Karpas-422 (cell line): ENCODE measurements at regions not wholly inside any gene's neighbourhood (a gene's known extent, or its start where the extent isn't known, plus 50 kb on each side); places are given as distances from the start of the nearest gene placed in this dataset.

Experiments
- DNase-seq: peaks from one replicate; pipeline ENCODE4 v3.0.0-alpha.2; 2015
- H2AFZ ChIP-seq: fragments of 200-600 bp; sonication (generic); 2 replicates; pipeline ENCODE4 v1.6.1; 2014; ENCODE audit warnings: antibody characterized with exemption, low read length, mixed read lengths
- H3K27ac ChIP-seq: fragments of 200-600 bp; sonication (generic); 2 replicates; pipeline ENCODE4 v1.5.1; 2014; ENCODE audit warnings: mild to moderate bottlenecking, low read length, moderate library complexity
- H3K27me3 ChIP-seq: fragments of 200-600 bp; sonication (generic); 2 replicates; pipeline ENCODE4 v1.6.1; 2014; ENCODE audit warnings: low read length, mixed read lengths
- H3K36me3 ChIP-seq: fragments of 200-600 bp; sonication (generic); 2 replicates; pipeline ENCODE4 v1.6.1; 2014; ENCODE audit warnings: low read length, mixed read lengths; ENCODE audit not compliant: insufficient read depth
- H3K4me1 ChIP-seq: fragments of 200-600 bp; sonication (generic); 2 replicates; pipeline ENCODE4 v1.6.1; 2014; ENCODE audit warnings: mild to moderate bottlenecking, low read length, mixed read lengths
- H3K4me2 ChIP-seq: fragments of 200-600 bp; sonication (generic); 2 replicates; pipeline ENCODE4 v1.6.1; 2014; ENCODE audit warnings: low read length, low read depth, mild to moderate bottlenecking; ENCODE audit not compliant: poor library complexity, severe bottlenecking
- H3K4me3 ChIP-seq: fragments of 200-600 bp; sonication (generic); 2 replicates; pipeline ENCODE4 v1.5.1; 2014; ENCODE audit warnings: mild to moderate bottlenecking, antibody characterized with exemption, low read length, mixed read lengths
- H3K79me2 ChIP-seq: fragments of 200-600 bp; sonication (generic); 2 replicates; pipeline ENCODE4 v1.6.1; 2014; ENCODE audit warnings: mild to moderate bottlenecking, low read length, mixed read lengths
- H3K9ac ChIP-seq: fragments of 200-600 bp; sonication (generic); 2 replicates; pipeline ENCODE4 v1.6.0; 2014; ENCODE audit warnings: low read length
- H3K9me2 ChIP-seq: fragments of 200-600 bp; sonication (generic), shearing (Covaris generic); replicated peaks from 2 replicates; pipeline ENCODE4 v1.6.0; 2014; ENCODE audit warnings: mild to moderate bottlenecking, low read length, moderate library complexity; ENCODE audit not compliant: insufficient read depth
- H3K9me3 ChIP-seq: fragments of 300-700, 200-600 bp; sonication (generic); 2 replicates; pipeline ENCODE4 v1.6.1; 2014; ENCODE audit warnings: low read length, mixed read lengths
- H4K20me1 ChIP-seq: fragments of 200-600 bp; sonication (generic); 2 replicates; pipeline ENCODE4 v1.6.1; 2014; ENCODE audit warnings: mild to moderate bottlenecking, antibody characterized with exemption, low read length, low read depth; ENCODE audit not compliant: insufficient read depth

GRCh38 chr20:39813190-39813829, 851.2 kb downstream of the DHX35 start:
- Histone ChIP-seq H3K36me3 (no peaks in the 10 kb centered on the region), H3K79me2 (no peaks in the 10 kb centered on the region), H3K27ac (no peak overlapping the region), H3K4me2 (no peak overlapping the region), H3K9me2 (no peaks in the 10 kb centered on the region), H3K9me3 (no peaks in the 10 kb centered on the region), H3K4me1 (no peaks in the 10 kb centered on the region), H3K4me3 (no peak overlapping the region), H3K9ac (no peak overlapping the region), H2AFZ (no peak overlapping the region), H3K27me3 (no peaks in the 10 kb centered on the region), H4K20me1 (no peaks in the 10 kb centered on the region)
- DNase-seq, result no peak

GRCh38 chr20:39812116-39812515, 850.0 kb downstream of the DHX35 start:
- Histone ChIP-seq H3K79me2 (no peaks in the 10 kb centered on the region), H3K9me3 (no peaks in the 10 kb centered on the region), H3K27ac (no peak overlapping the region), H3K4me1 (no peaks in the 10 kb centered on the region), H4K20me1 (no peaks in the 10 kb centered on the region), H3K9me2 (no peaks in the 10 kb centered on the region), H3K36me3 (no peaks in the 10 kb centered on the region), H3K4me3 (no peak overlapping the region), H3K4me2 (no peak overlapping the region), H3K27me3 (no peaks in the 10 kb centered on the region), H3K9ac (no peak overlapping the region), H2AFZ (no peak overlapping the region)
- no peak for DNase-seq

DNA sequence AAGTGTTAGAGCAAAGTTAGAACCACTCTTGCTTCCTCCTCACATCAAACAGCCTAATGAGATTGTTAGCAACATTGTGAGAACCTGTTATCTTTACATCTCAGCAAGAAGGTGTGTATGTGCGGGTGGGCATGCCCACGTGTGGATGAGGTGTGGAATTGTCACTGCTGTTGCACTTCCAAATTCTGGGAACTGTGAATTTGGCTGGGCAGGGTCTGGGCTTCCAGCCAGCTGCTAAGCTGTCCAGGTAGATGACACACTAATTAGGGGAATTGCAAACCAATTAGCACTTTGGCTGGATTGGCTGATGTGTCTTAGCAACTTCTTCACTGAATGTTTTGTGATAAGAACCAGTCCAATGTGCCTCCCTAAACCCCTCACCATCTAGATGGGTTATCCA, 848.2 kb downstream of the DHX35 start:
- Histone ChIP-seq H3K36me3 (no peaks in the 10 kb centered on the region), H3K27me3 (no peaks in the 10 kb centered on the region), H3K4me1 (no peaks in the 10 kb centered on the region), H3K79me2 (no peaks in the 10 kb centered on the region), H3K4me3 (no peak overlapping the region), H3K4me2 (no peak overlapping the region), H3K9me2 (no peaks in the 10 kb centered on the region), H2AFZ (no peak overlapping the region), H4K20me1 (no peaks in the 10 kb centered on the region), H3K9me3 (no peaks in the 10 kb centered on the region), H3K27ac (no peak overlapping the region), H3K9ac (no peak overlapping the region)
- no peak for DNase-seq

- H3K9me3 ChIP-seq, result no peaks in the 10 kb centered on the region
- H3K9ac ChIP-seq, result no peak overlapping the region
- no peak overlapping the region for H2AFZ ChIP-seq
- no peak overlapping the region for H3K27ac ChIP-seq
- no peaks in the 10 kb centered on the region for H3K79me2 ChIP-seq
- H3K36me3 ChIP-seq, result no peaks in the 10 kb centered on the region
- H4K20me1 ChIP-seq, result no peaks in the 10 kb centered on the region
- H3K4me3 ChIP-seq, result no peak overlapping the region
- H3K4me2 ChIP-seq, result no peak overlapping the region
- no peaks in the 10 kb centered on the region for H3K4me1 ChIP-seq
- no peaks in the 10 kb centered on the region for H3K9me2 ChIP-seq
- no peak for DNase-seq
- H3K27me3 ChIP-seq, result no peaks in the 10 kb centered on the region
Observed at GRCh38 chr20:39808613-39809012, 846.5 kb downstream of the DHX35 start.

GRCh38 chr20:39800548-39800947, 838.4 kb downstream of the DHX35 start:
- no peaks in the 10 kb centered on the region for H3K79me2 ChIP-seq
- H3K4me3 ChIP-seq, result no peak overlapping the region
- H3K36me3 ChIP-seq, result no peaks in the 10 kb centered on the region
- no peak overlapping the region for H3K27ac ChIP-seq
- no peaks in the 10 kb centered on the region for H3K4me1 ChIP-seq
- no peaks in the 10 kb centered on the region for H3K27me3 ChIP-seq
- H3K9me2 ChIP-seq, result no peaks in the 10 kb centered on the region
- H4K20me1 ChIP-seq, result no peaks in the 10 kb centered on the region
- no peak for DNase-seq
- H3K9ac ChIP-seq, result no peak overlapping the region
- H3K4me2 ChIP-seq, result no peak overlapping the region
- no peak overlapping the region for H2AFZ ChIP-seq
- no peaks in the 10 kb centered on the region for H3K9me3 ChIP-seq

- no peaks in the 10 kb centered on the region for H3K9me2 ChIP-seq
- no peaks in the 10 kb centered on the region for H4K20me1 ChIP-seq
- no peaks in the 10 kb centered on the region for H3K79me2 ChIP-seq
- H3K4me2 ChIP-seq, result no peak overlapping the region
- H3K9me3 ChIP-seq, result no peaks in the 10 kb centered on the region
- H3K27me3 ChIP-seq, result no peaks in the 10 kb centered on the region
- H3K9ac ChIP-seq, result no peak overlapping the region
- no peak for DNase-seq
- no peaks in the 10 kb centered on the region for H3K36me3 ChIP-seq
- H2AFZ ChIP-seq, result no peak overlapping the region
- H3K27ac ChIP-seq, result no peak overlapping the region
- H3K4me3 ChIP-seq, result no peak overlapping the region
- no peaks in the 10 kb centered on the region for H3K4me1 ChIP-seq
Observed at GRCh38 chr20:39800111-39800510, 838.0 kb downstream of the DHX35 start.

- Histone ChIP-seq H2AFZ (no peak overlapping the region), H3K27ac (no peak overlapping the region), H3K36me3 (no peaks in the 10 kb centered on the region), H3K79me2 (no peaks in the 10 kb centered on the region), H3K4me2 (no peak overlapping the region), H3K27me3 (no peaks in the 10 kb centered on the region), H3K4me1 (no peaks in the 10 kb centered on the region), H3K9ac (no peak overlapping the region), H4K20me1 (no peaks in the 10 kb centered on the region), H3K9me3 (no peaks in the 10 kb centered on the region), H3K9me2 (no peaks in the 10 kb centered on the region), H3K4me3 (no peak overlapping the region)
- DNase-seq, result no peak
Observed at GRCh38 chr20:39799366-39799965, 837.3 kb downstream of the DHX35 start.

DNA sequence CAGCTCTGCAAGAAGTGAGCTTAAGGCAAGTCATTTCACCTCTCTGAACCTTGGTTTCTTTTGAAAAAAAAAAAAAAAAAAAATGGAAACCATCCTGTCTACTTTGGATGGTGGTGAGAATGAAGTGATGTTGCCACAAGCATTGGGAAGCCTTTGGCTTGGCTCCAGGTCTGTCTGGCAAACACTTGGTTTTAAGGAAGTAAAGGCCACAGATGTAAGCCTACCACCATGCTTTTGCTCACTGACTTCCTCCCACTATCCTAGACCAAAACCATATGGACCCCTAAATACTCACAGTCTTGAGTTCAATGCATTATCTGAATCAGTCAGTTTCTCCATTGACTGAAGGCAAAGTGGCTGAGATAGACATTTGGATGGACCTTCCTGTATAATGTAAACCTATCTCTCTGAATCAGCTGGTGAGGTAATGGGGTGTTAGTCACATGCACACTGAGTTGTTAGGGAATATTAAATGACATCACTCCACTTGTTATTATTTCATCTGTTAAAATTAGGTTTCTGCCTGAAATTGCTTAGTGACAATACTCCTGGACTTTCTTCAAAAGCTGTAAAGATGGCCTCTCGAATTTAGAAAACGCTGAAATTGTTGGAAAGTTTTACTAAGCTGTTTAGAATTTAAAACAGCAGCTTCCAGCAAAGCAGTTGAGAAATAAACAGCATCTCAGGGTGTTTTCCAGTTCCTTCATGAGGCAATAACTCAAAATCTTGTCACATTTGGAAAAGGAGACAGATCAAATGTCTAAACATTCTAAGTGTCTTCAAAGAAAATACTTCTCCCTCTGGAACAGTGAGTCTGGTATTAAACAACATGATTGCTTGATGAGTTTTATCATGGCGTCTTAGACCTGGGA, 833.5 kb downstream of the DHX35 start:
- Histone ChIP-seq H4K20me1 (no peaks in the 10 kb centered on the region), H2AFZ (no peak overlapping the region), H3K27ac (no peak overlapping the region), H3K36me3 (no peaks in the 10 kb centered on the region), H3K9me2 (no peaks in the 10 kb centered on the region), H3K4me1 (no peaks in the 10 kb centered on the region), H3K9ac (no peak overlapping the region), H3K9me3 (no peaks in the 10 kb centered on the region), H3K79me2 (no peaks in the 10 kb centered on the region), H3K27me3 (no peaks in the 10 kb centered on the region), H3K4me2 (no peak overlapping the region), H3K4me3 (no peak overlapping the region)
- no peak for DNase-seq
